Aorta (tissue), 5 donors: ENCODE measurements at regions not wholly inside any gene's neighbourhood (a gene's known extent, or its start where the extent isn't known, plus 50 kb on each side); places are given as distances from the start of the nearest gene placed in this dataset.

Source experiments
- ATAC-seq: fragments of 200-7000 bp; cut with Tn5 transposase; one replicate; pipeline ENCODE4 v1.9.1; 2022; ENCODE audit warnings: moderate library complexity; ENCODE audit not compliant: low FRiP score
- DNase-seq, 2 donors: peaks; one replicate each; pipeline ENCODE4 v3.0.0-alpha.2; 2020
- H3K27ac ChIP-seq, 2 donors: one replicate each; pipeline ENCODE4 v1.5.1; 2013; ENCODE audit warnings: low read length in 2 of 2, mild to moderate bottlenecking in 2 of 2, moderate library complexity in 2 of 2, control low read depth in 1 of 2, inconsistent platforms in 1 of 2, low read depth in 1 of 2
- H3K27me3 ChIP-seq, 2 donors: one replicate each; pipeline ENCODE4 v1.6.1; 2013; ENCODE audit warnings: control low read depth in 1 of 2, low read length in 1 of 2, mild to moderate bottlenecking in 1 of 2, moderate library complexity in 1 of 2; ENCODE audit not compliant: insufficient read depth in 2 of 2, control insufficient read depth in 1 of 2
- H3K36me3 ChIP-seq, 2 donors: one replicate each; pipeline ENCODE4 v1.6.1; 2013; ENCODE audit warnings: control low read depth in 1 of 2, low read length in 1 of 2, mild to moderate bottlenecking in 1 of 2; ENCODE audit not compliant: insufficient read depth in 2 of 2, control insufficient read depth in 1 of 2
- H3K4me1 ChIP-seq, 2 donors: one replicate each; pipeline ENCODE4 v1.6.1; 2013; ENCODE audit warnings: low read length in 2 of 2, control low read depth in 1 of 2, mild to moderate bottlenecking in 1 of 2, moderate library complexity in 1 of 2; ENCODE audit not compliant: insufficient read depth in 2 of 2, control insufficient read depth in 1 of 2
- H3K4me3 ChIP-seq, 2 donors: one replicate each; pipeline ENCODE4 v1.5.1; 2013; ENCODE audit warnings: low read length in 2 of 2, control low read depth in 1 of 2, mild to moderate bottlenecking in 1 of 2
- H3K9me3 ChIP-seq: one replicate; pipeline ENCODE4 v1.6.1; 2013; ENCODE audit warnings: mild to moderate bottlenecking, low read length; ENCODE audit not compliant: control insufficient read depth
- WGBS, 2 donors: extraction: QIAGEN DNeasy Blood & Tissue Kit; methylation state at CpG; one replicate each; pipeline ENCODE4 v1.1.7; 2013; 5-methylcytosine and 5-hydroxymethylcytosine counted together
- intact Hi-C, 2 donors: fragments of 100-400 bp; cut with DNase I; formaldehyde crosslinking; loops; one replicate each; pipeline versions ENCODE4 v1.14.2 to v1.15.0; 2022
- donor health status: healthy with polysubstance abuse.
- donor health status: Bipolar disorder and iron deficiency.
- donor health status: DM: no; HTN: no; CAD: no.
- donor health status: DM: no; HTN: no; CAD: no.
- donor health status: DM: yes; HTN: yes; CAD: no.

DNA sequence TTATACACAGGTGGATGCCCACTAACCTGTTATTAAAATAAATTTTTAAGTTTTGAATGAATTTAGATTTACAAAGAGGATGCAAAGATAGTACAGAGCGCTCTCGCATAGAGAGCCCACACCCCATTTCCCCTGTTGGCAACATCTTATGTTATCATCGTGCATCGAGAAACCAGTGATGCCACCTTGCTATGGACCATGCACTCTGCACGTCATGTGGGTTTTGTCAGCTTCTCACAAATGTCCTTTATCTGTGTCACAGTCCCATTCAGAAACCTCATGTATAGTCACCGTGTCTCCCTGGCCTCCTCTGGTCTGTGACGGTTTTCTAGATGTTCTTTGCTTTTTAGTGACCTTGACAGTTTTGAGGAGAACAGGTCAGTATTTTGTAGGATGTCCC, 60.0 kb downstream of the ING1 start:
- WGBS, 2 donors, result 87 to 94% methylated on average over 7 of the region's 7 CpGs
- Histone ChIP-seq H3K4me1 (no peaks in the 10 kb centered on the region), H3K9me3 (no peaks in the 10 kb centered on the region), H3K27me3 (no peaks in the 10 kb centered on the region), H3K4me3 (no peak overlapping the region), H3K36me3 (no peaks in the 10 kb centered on the region), H3K27ac (no peak overlapping the region)
- ATAC-seq (no peak), DNase-seq (no peak)
- intact Hi-C loops, result no loop called here

DNA sequence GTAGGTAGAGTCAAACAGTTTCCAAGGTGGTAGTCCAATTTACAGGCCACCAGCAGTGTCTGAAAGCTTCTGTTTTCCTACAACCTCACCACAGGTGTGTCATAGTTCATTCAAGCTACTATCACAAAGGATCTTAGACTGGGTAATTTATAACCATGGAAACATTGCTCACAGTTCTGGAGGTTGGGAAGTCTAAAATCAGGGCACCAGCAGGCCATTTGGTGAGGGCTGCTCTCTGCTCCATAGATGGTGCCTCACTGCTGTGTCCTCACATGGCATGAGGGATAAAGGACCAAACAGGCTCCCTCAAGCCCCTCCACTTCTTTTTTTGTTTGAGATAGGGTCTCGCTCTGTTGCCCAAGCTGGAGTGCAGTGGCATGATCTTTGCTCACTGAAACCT, 60.6 kb downstream of the ING1 start:
- DNase-seq, result no peak
- intact Hi-C loops, result no loop called here

DNA sequence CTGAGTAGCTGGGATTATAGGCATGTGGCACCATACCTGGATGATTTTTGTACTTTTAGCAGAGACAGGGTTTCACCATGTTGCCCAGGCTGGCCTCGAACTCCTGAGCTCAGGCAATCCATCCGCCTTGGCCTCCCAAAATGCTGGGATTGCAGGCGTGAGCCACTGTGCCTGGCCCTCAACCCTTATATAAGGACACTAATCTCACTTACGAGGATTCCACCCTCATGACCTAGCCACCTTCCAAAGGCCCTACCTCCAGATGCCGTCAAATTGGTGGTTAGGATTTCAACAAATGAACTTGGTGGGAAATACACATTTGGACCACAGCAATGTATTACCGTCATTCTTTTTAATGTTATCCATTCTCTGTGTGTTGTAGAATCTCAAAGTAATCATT, 61.0 kb downstream of the ING1 start:
- ATAC-seq (no peak), DNase-seq (no peak)
- 96 to 97% methylated on average over 6 of the region's 6 CpGs for whole genome bisulfite sequencing, 2 donors
- no peak overlapping the region for H3K27ac ChIP-seq
- no peaks in the 10 kb centered on the region for H3K27me3 ChIP-seq
- no peaks in the 10 kb centered on the region for H3K9me3 ChIP-seq
- H3K36me3 ChIP-seq, result no peaks in the 10 kb centered on the region
- intact Hi-C loops, result no loop called here
- H3K4me1 ChIP-seq, result no peaks in the 10 kb centered on the region
- no peak overlapping the region for H3K4me3 ChIP-seq

More for the DNA sequence above, 60.6 kb downstream of the ING1 start:
- H3K4me3 ChIP-seq, result no peak overlapping the region
- no peak overlapping the region for H3K27ac ChIP-seq
- no peaks in the 10 kb centered on the region for H3K36me3 ChIP-seq
- H3K27me3 ChIP-seq, result no peaks in the 10 kb centered on the region
- WGBS, 2 donors, result 100% methylated on average over 1 of the region's 1 CpG
- no peak for ATAC-seq
- H3K4me1 ChIP-seq, result no peaks in the 10 kb centered on the region
- no peaks in the 10 kb centered on the region for H3K9me3 ChIP-seq

DNA sequence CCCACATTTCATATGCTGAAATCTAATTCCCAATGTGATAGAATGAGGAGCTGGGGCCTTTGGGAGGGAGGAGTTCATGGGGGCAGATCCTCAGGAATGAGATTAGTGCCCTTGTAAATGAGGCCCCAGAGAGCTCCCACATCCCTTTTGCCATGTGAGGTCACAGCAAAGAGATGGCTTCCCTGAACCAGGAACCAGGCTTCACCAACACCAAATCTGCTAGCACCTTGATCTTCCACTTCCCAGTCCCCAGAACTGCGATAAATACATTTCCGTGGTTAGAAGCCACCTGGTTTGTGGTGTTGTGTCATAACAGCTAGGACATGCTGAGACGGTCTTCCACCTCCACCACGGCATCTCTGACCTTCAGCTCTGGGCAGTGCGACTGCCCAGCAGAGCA, 62.1 kb downstream of the ING1 start:
- H3K27ac ChIP-seq, result no peak overlapping the region
- DNase-seq (no peak), ATAC-seq (no peak)
- no peaks in the 10 kb centered on the region for H3K36me3 ChIP-seq
- H3K4me1 ChIP-seq, result no peaks in the 10 kb centered on the region
- intact Hi-C loops, result no loop called here
- WGBS, 2 donors, result 95% methylated on average over 5 of the region's 5 CpGs
- H3K27me3 ChIP-seq, result no peaks in the 10 kb centered on the region
- H3K9me3 ChIP-seq, result no peaks in the 10 kb centered on the region
- H3K4me3 ChIP-seq, result no peak overlapping the region

DNA sequence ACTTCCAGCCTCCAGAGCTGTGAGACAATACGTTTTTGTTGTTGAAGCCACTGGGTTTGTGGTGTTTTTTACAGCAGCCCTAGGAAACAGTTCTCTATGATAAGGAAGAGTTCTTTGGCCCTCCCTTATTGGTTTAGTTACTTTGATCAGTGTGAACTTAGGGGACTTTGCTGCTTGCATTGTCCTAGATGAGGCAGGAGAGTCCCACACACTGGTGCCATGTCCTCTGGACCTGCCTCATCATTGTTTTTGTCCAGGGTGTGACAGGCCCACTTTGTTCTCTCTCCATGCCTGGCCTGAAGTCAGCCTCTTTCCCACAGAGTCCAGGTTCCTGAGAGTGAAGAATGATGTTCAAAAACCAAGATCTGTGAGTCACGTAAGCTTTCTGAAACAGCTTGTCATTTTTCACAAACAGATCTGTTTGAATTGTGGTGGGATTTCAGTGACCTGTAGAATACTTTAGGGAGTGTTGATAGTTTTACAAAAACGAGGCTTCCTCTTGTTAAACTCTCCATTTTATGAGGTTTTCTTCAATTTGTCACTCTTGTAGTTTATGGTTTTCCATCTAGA, 63.8 kb downstream of the ING1 start:
- 87 to 89% methylated on average over 3 of the region's 3 CpGs for WGBS, 2 donors
- H3K36me3 ChIP-seq, result no peaks in the 10 kb centered on the region
- intact Hi-C loops, result no loop called here
- no peak for DNase-seq
- H3K4me1 ChIP-seq, result no peaks in the 10 kb centered on the region
- no peaks in the 10 kb centered on the region for H3K9me3 ChIP-seq
- H3K4me3 ChIP-seq, result no peak overlapping the region
- H3K27me3 ChIP-seq, result no peaks in the 10 kb centered on the region
- no peak for ATAC-seq
- no peak overlapping the region for H3K27ac ChIP-seq

DNA sequence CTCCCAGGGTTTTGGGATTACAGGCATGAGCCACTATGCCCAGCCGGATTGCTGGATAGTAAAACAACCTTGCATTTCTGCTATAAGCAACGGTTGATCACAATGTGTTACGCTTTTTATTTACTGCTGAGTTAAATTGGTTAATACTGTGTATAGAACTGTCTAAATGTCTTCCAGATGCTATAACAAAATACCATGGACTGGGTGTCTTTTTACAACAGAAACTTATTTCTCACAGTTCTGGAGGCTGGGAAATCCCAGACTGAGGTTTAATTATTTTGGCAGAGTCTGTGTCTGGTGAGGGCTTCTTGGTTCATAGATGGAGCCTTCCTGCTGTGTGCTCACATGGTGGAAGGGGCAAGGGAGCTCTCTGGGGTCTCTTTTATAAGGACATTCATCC, 65.5 kb downstream of the ING1 start:
- no peak overlapping the region for H3K4me3 ChIP-seq
- no peaks in the 10 kb centered on the region for H3K4me1 ChIP-seq
- H3K36me3 ChIP-seq, result no peaks in the 10 kb centered on the region
- WGBS, 2 donors, result 71 to 80% methylated on average over 3 of the region's 3 CpGs
- no peaks in the 10 kb centered on the region for H3K9me3 ChIP-seq
- no peak for DNase-seq
- intact Hi-C loops, result no loop called here
- H3K27ac ChIP-seq, result no peak overlapping the region
- no peaks in the 10 kb centered on the region for H3K27me3 ChIP-seq
- no peak for ATAC-seq

DNA sequence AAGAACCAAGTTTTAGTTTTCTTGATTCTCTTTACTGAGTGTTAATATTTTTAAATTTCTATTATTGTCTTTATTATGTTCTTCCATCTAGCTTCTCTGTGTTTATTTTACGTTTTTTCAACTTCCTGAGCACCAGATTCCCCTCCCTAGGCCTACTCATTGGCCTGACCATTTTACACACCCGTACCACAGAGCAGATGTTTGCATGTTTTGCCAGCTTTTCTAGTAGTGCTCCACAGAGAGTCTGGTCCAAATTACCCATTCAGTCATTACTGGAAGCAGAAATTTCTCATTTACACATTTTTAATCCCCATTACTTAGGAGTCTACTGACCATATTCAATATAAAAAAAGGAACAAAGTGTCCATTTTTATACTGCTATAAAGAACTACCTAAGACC, 66.9 kb downstream of the ING1 start:
- WGBS, 2 donors, result 13 to 40% methylated on average over 2 of the region's 2 CpGs
- intact Hi-C loops, result no loop called here
- no peaks in the 10 kb centered on the region for H3K9me3 ChIP-seq

DNA sequence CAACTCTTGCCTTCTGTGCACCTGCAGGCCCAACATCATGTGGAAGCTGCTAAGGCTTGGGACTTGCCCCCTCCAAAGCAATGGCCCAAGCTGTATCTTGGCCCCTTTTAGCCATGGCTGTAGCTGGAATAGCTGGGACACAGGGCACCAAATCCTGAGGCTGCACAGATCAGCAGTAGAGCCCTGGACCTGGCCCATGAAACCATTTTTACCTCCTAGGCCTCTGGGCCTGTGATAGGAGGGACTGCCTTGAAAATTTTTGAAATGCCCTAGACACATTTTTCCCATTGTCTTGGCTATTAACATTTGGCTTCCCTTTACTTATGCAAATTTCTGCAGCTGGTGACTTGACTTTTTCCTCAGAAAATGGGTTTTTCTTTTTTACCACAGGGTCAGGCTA, 68.7 kb downstream of the ING1 start:
- Histone ChIP-seq H3K27me3 (no peaks in the 10 kb centered on the region), H3K36me3 (no peaks in the 10 kb centered on the region), H3K9me3 (no peaks in the 10 kb centered on the region), H3K4me1 (no peaks in the 10 kb centered on the region), H3K27ac (no peak overlapping the region), H3K4me3 (no peak overlapping the region)
- intact Hi-C loops, result no loop called here
- ATAC-seq, result no peak
- no peak for DNase-seq

More for the DNA sequence above, 66.9 kb downstream of the ING1 start:
- Histone ChIP-seq H3K27ac (no peak overlapping the region), H3K4me3 (no peak overlapping the region), H3K27me3 (no peaks in the 10 kb centered on the region), H3K36me3 (no peaks in the 10 kb centered on the region), H3K4me1 (no peaks in the 10 kb centered on the region)
- ATAC-seq, result no peak
- DNase-seq, result no peak

DNA sequence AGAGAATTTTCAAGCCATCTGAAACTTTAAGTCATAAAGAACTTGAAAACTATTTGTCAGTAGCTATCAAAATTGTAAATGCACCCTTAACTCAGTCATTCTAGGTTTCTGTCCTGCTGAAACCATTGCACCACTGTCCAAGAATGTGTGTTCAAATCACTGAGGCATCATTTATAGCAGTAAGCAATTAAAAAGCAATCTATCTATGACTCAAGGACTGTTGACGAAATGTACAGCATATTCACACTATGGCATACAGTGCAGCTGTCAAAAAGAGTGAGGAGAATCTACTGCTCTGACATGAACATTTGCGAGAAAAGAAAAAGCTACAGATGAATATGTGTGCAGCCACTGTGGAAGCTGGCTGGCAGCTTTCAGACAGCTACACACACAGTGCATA, 71.2 kb downstream of the ING1 start:
- intact Hi-C loops, result no loop called here
- no peak overlapping the region for H3K4me3 ChIP-seq
- no peaks in the 10 kb centered on the region for H3K36me3 ChIP-seq
- no peak for DNase-seq
- H3K4me1 ChIP-seq, result no peaks in the 10 kb centered on the region
- H3K27me3 ChIP-seq, result no peaks in the 10 kb centered on the region
- no peak for ATAC-seq
- H3K9me3 ChIP-seq, result peaks cover 2% of the 10 kb centered on the region
- H3K27ac ChIP-seq, result no peak overlapping the region
- 83 to 89% methylated on average over 2 of the region's 2 CpGs for WGBS, 2 donors
